ENCODE measurements at regions not wholly inside any gene's neighbourhood (a gene's known extent, or its start where the extent isn't known, plus 50 kb on each side); places are given as distances from the start of the nearest gene placed in this dataset.

- ChIA-PET CTCF (no interaction called here), POLR2A (ENCODE audit: low non-redundant PET) (no interaction called here)
- BruUV-seq (replicated peaks), result no TSS peak
- no peak for TF ChIP-seq CTCF (conservative IDR thresholded peaks at IDR 0.05; ENCODE audit: low read depth, low read length)
- no peak for TF ChIP-seq EZH2 (IDR thresholded peaks at IDR 0.05; ENCODE audit: borderline replicate concordance, low read depth, low read length, poor library complexity, severe bottlenecking)
- no peak overlapping the region for H3K4me3 ChIP-seq (ENCODE audit: low read depth, low read length, poor library complexity, severe bottlenecking)
- H3K27me3 ChIP-seq (replicated peaks; ENCODE audit: insufficient read depth, low read depth, low read length, poor library complexity), result no peaks in the 10 kb centered on the region
- DNase-seq (ENCODE audit: low spot score), result no peak
- no peak overlapping the region for H3K27ac ChIP-seq (ENCODE audit: low read depth, low read length, poor library complexity, severe bottlenecking)
- intact Hi-C loops (cut with micrococcal nuclease; ENCODE audit: unreplicated experiment), result no loop called here
- peaks cover 3% of the 10 kb centered on the region for H3K9me3 ChIP-seq (ENCODE audit: low read depth, low read length, poor library complexity, severe bottlenecking)
- H3K4me1 ChIP-seq (ENCODE audit: insufficient read depth, low read length, poor library complexity, severe bottlenecking), result no peaks in the 10 kb centered on the region
- H3K36me3 ChIP-seq (ENCODE audit: insufficient read depth, low read length, poor library complexity, severe bottlenecking), result no peaks in the 10 kb centered on the region
Measured at GRCh38 chr14:89587136-89587420, 170.0 kb upstream of the FOXN3 start.

- intact Hi-C loops (cut with micrococcal nuclease; ENCODE audit: unreplicated experiment), result no loop called here
- Histone ChIP-seq H3K4me3 (ENCODE audit: low read depth, low read length, poor library complexity, severe bottlenecking) (no peak overlapping the region), H3K36me3 (ENCODE audit: insufficient read depth, low read length, poor library complexity, severe bottlenecking) (no peaks in the 10 kb centered on the region), H3K4me1 (ENCODE audit: insufficient read depth, low read length, poor library complexity, severe bottlenecking) (no peaks in the 10 kb centered on the region), H3K27me3 (replicated peaks; ENCODE audit: insufficient read depth, low read depth, low read length, poor library complexity) (no peaks in the 10 kb centered on the region), H3K27ac (ENCODE audit: low read depth, low read length, poor library complexity, severe bottlenecking) (no peak overlapping the region), H3K9me3 (ENCODE audit: low read depth, low read length, poor library complexity, severe bottlenecking) (no peaks in the 10 kb centered on the region)
- no TSS peak for BruUV-seq (replicated peaks)
- TF ChIP-seq EZH2 (IDR thresholded peaks at IDR 0.05; ENCODE audit: borderline replicate concordance, low read depth, low read length, poor library complexity, severe bottlenecking) (no peak), CTCF (conservative IDR thresholded peaks at IDR 0.05; ENCODE audit: low read depth, low read length) (no peak)
- no peak for DNase-seq (ENCODE audit: low spot score)
- ChIA-PET CTCF (no interaction called here), POLR2A (ENCODE audit: low non-redundant PET) (no interaction called here)
Measured at GRCh38 chr14:89586258-89587135, 169.5 kb upstream of the FOXN3 start.

- no peak for TF ChIP-seq EZH2 (IDR thresholded peaks at IDR 0.05; ENCODE audit: borderline replicate concordance, low read depth, low read length, poor library complexity, severe bottlenecking)
- no peak for TF ChIP-seq CTCF (conservative IDR thresholded peaks at IDR 0.05; ENCODE audit: low read depth, low read length)
- no peaks in the 10 kb centered on the region for H3K27me3 ChIP-seq (replicated peaks; ENCODE audit: insufficient read depth, low read depth, low read length, poor library complexity)
- ChIA-PET POLR2A (ENCODE audit: low non-redundant PET) (no interaction called here), CTCF (interaction anchor here (0.6 kb wide), 1 partner anchor 336 kb away, joined by 3 read pairs; no protein-coding TSS in a partner anchor)
- H3K4me3 ChIP-seq (ENCODE audit: low read depth, low read length, poor library complexity, severe bottlenecking), result no peak overlapping the region
- H3K4me1 ChIP-seq (ENCODE audit: insufficient read depth, low read length, poor library complexity, severe bottlenecking), result no peaks in the 10 kb centered on the region
- no peaks in the 10 kb centered on the region for H3K9me3 ChIP-seq (ENCODE audit: low read depth, low read length, poor library complexity, severe bottlenecking)
- no peaks in the 10 kb centered on the region for H3K36me3 ChIP-seq (ENCODE audit: insufficient read depth, low read length, poor library complexity, severe bottlenecking)
- intact Hi-C loops (cut with micrococcal nuclease; ENCODE audit: unreplicated experiment), result no loop called here
- no peak for DNase-seq (ENCODE audit: low spot score)
- BruUV-seq (replicated peaks), result no TSS peak
- H3K27ac ChIP-seq (ENCODE audit: low read depth, low read length, poor library complexity, severe bottlenecking), result no peak overlapping the region
Measured at GRCh38 chr14:89578156-89578555, 161.1 kb upstream of the FOXN3 start.
